ENCODE measurements at regions not wholly inside any gene's neighbourhood (a gene's known extent, or its start where the extent isn't known, plus 50 kb on each side); places are given as distances from the start of the nearest gene placed in this dataset.

GRCh38 chr20:22513574-22513973 lies 70.8 kb downstream of the FOXA2 start:
- TF ChIP-seq CTCF (IDR thresholded peaks at IDR 0.05; ENCODE audit: insufficient read depth, low read length, poor library complexity, severe bottlenecking), result no peak
- DNase-seq (ENCODE audit: low read depth), result no peak
- no peaks in the 10 kb centered on the region for H3K27me3 ChIP-seq (ENCODE audit: control insufficient read depth, insufficient read depth, low read length)
- H3K36me3 ChIP-seq (ENCODE audit: control insufficient read depth, insufficient read depth, low read length), result no peaks in the 10 kb centered on the region
- H3K4me3 ChIP-seq (ENCODE audit: low read depth, low read length), result no peak overlapping the region

GRCh38 chr20:22512911-22513489 lies 71.4 kb downstream of the FOXA2 start:
- TF ChIP-seq CTCF (IDR thresholded peaks at IDR 0.05; ENCODE audit: insufficient read depth, low read length, poor library complexity, severe bottlenecking), result no peak

GRCh38 chr20:22511943-22512910 lies 72.1 kb downstream of the FOXA2 start:
- H3K36me3 ChIP-seq (ENCODE audit: control insufficient read depth, insufficient read depth, low read length), result no peaks in the 10 kb centered on the region
- TF ChIP-seq CTCF (IDR thresholded peaks at IDR 0.05; ENCODE audit: insufficient read depth, low read length, poor library complexity, severe bottlenecking), result no peak
- H3K4me3 ChIP-seq (ENCODE audit: low read depth, low read length), result no peak overlapping the region
- no peak for DNase-seq (ENCODE audit: low read depth)
- H3K27me3 ChIP-seq (ENCODE audit: control insufficient read depth, insufficient read depth, low read length), result no peaks in the 10 kb centered on the region

More at GRCh38 chr20:22512911-22513489, 71.4 kb downstream of the FOXA2 start:
- no peak for DNase-seq (ENCODE audit: low read depth)
- no peaks in the 10 kb centered on the region for H3K27me3 ChIP-seq (ENCODE audit: control insufficient read depth, insufficient read depth, low read length)
- H3K4me3 ChIP-seq (ENCODE audit: low read depth, low read length), result no peak overlapping the region
- H3K36me3 ChIP-seq (ENCODE audit: control insufficient read depth, insufficient read depth, low read length), result no peaks in the 10 kb centered on the region

- H3K27me3 ChIP-seq (ENCODE audit: control insufficient read depth, insufficient read depth, low read length), result no peaks in the 10 kb centered on the region
- no peaks in the 10 kb centered on the region for H3K36me3 ChIP-seq (ENCODE audit: control insufficient read depth, insufficient read depth, low read length)
- TF ChIP-seq CTCF (IDR thresholded peaks at IDR 0.05; ENCODE audit: insufficient read depth, low read length, poor library complexity, severe bottlenecking), result no peak
- H3K4me3 ChIP-seq (ENCODE audit: low read depth, low read length), result no peak overlapping the region
- DNase-seq (ENCODE audit: low read depth), result no peak
Measured at GRCh38 chr20:22509843-22510147, 74.6 kb downstream of the FOXA2 start.

- Histone ChIP-seq H3K4me3 (ENCODE audit: low read depth, low read length) (no peak overlapping the region), H3K27me3 (ENCODE audit: control insufficient read depth, insufficient read depth, low read length) (no peaks in the 10 kb centered on the region), H3K36me3 (ENCODE audit: control insufficient read depth, insufficient read depth, low read length) (no peaks in the 10 kb centered on the region)
- no peak for TF ChIP-seq CTCF (IDR thresholded peaks at IDR 0.05; ENCODE audit: insufficient read depth, low read length, poor library complexity, severe bottlenecking)
- no peak for DNase-seq (ENCODE audit: low read depth)
Measured at GRCh38 chr20:22509090-22509842, 75.1 kb downstream of the FOXA2 start.

All from kidney epithelial cell (primary cell).